B cell (primary cell): ENCODE measurements at regions not wholly inside any gene's neighbourhood (a gene's known extent, or its start where the extent isn't known, plus 50 kb on each side); places are given as distances from the start of the nearest gene placed in this dataset.
A peak's percentile ranks its signal among the peaks of the same experiment; 100 is the strongest.

ENCODE experiments used
- ATAC-seq: fragments of 200-7000 bp; cut with Tn5 transposase; one replicate; pipeline ENCODE4 v1.10.0; 2021; ENCODE audit warnings: low read depth, mild to moderate bottlenecking, moderate number of reproducible peaks, moderate library complexity
- CTCF ChIA-PET: fragments of 350-600 bp; sonication (Branson Sonifier 250); formaldehyde crosslinking; loops from one replicate; lab custom pipeline; 2021; ENCODE audit warnings: antibody characterized with exemption, inconsistent platforms; lab: Charles Lee
- POLR2A ChIA-PET: fragments of 350-600 bp; sonication (Branson Sonifier 250); formaldehyde crosslinking; loops from one replicate; lab custom pipeline; 2021; ENCODE audit warnings: antibody characterized with exemption; lab: Charles Lee
- DNase-seq: peaks from one replicate; pipeline ENCODE4 v3.0.0; 2013
- H2AFZ ChIP-seq: 2 replicates; pipeline ENCODE4 v1.6.1; 2012; ENCODE audit warnings: mild to moderate bottlenecking, low read depth, low read length; ENCODE audit not compliant: insufficient read depth, poor library complexity, severe bottlenecking
- H3K27ac ChIP-seq, 2 donors: 1 replicate in 1 of 2; 2 replicates in 1 of 2; pipeline ENCODE4 v1.5.1; 2012 to 2013; ENCODE audit warnings: low read length in 2 of 2, mild to moderate bottlenecking in 2 of 2, moderate library complexity in 1 of 2
- H3K27me3 ChIP-seq, 4 experiments: fragments of 200-600 bp in 1 of 4; sonication (generic) in 1 of 4; replicated peaks in 1 of 4; 1 replicate in 2 of 4; 2 replicates in 2 of 4; pipeline versions ENCODE4 v1.6.1 to v1.7.0; 2013 to 2016; ENCODE audit warnings: low read length in 3 of 4, mild to moderate bottlenecking in 2 of 4, mixed read lengths in 1 of 4, moderate library complexity in 1 of 4; ENCODE audit not compliant: insufficient read depth in 4 of 4, control insufficient read depth in 3 of 4; ENCODE audit errors: control extremely low read depth in 1 of 4
- H3K36me3 ChIP-seq, 2 experiments: replicated peaks in 1 of 2; 1 replicate in 1 of 2; 2 replicates in 1 of 2; pipeline versions ENCODE4 v1.6.1 to v1.7.1; 2013; ENCODE audit warnings: low read length in 1 of 2; ENCODE audit not compliant: insufficient read depth in 2 of 2, control insufficient read depth in 1 of 2; ENCODE audit errors: control extremely low read depth in 1 of 2, extremely low read depth in 1 of 2
- H3K4me1 ChIP-seq, 2 donors: fragments of 200-600 bp in 1 of 2; sonication (generic) in 1 of 2; 1 replicate in 1 of 2; 2 replicates in 1 of 2; pipeline versions ENCODE4 v1.5.1 to v1.6.1; 2013 to 2017; ENCODE audit warnings: low read length in 2 of 2; ENCODE audit not compliant: control insufficient read depth in 2 of 2, insufficient read depth in 2 of 2
- H3K4me2 ChIP-seq: replicated peaks from 2 replicates; pipeline ENCODE3; 2012; ENCODE audit warnings: mild to moderate bottlenecking, low read depth, low read length; ENCODE audit not compliant: poor library complexity, severe bottlenecking
- H3K4me3 ChIP-seq, 5 experiments: fragments of 200-600 bp in 1 of 5; sonication (generic) in 1 of 5; 1 replicate in 3 of 5; 2 replicates in 2 of 5; pipeline versions ENCODE4 v1.5.1 to v1.7.0; 2011 to 2016; ENCODE audit warnings: low read length in 4 of 5, mild to moderate bottlenecking in 4 of 5, low read depth in 2 of 5, control low read depth in 1 of 5, moderate library complexity in 1 of 5; ENCODE audit not compliant: insufficient read depth in 1 of 5; ENCODE audit errors: control extremely low read depth in 1 of 5, extremely low read depth in 1 of 5
- H3K79me2 ChIP-seq: fragments of 200-600 bp; sonication (generic); one replicate; pipeline ENCODE4 v1.6.0; 2016; ENCODE audit warnings: low read length; ENCODE audit not compliant: control insufficient read depth, insufficient read depth
- H3K9ac ChIP-seq: fragments of 200-600 bp; sonication (generic); 2 replicates; pipeline ENCODE4 v1.6.1; 2017; ENCODE audit warnings: mild to moderate bottlenecking, low read length, moderate library complexity
- H3K9me3 ChIP-seq, 3 donors: one replicate each; pipeline versions ENCODE4 v1.6.1 to v1.7.1; 2013; ENCODE audit warnings: low read length in 2 of 3; ENCODE audit not compliant: control insufficient read depth in 2 of 3, insufficient read depth in 1 of 3; ENCODE audit errors: control extremely low read depth in 1 of 3
- H4K20me1 ChIP-seq: 2 replicates; pipeline ENCODE4 v1.6.0; 2012; ENCODE audit warnings: mild to moderate bottlenecking, low read length; ENCODE audit not compliant: insufficient read depth, control insufficient read depth, poor library complexity, severe bottlenecking
- H3K27ac Mint-ChIP-seq: one replicate; pipeline ENCODE4 v1.8.0; 2021; ENCODE audit warnings: mixed read lengths
- H3K27me3 Mint-ChIP-seq: one replicate; pipeline ENCODE4 v1.8.0; 2021; ENCODE audit warnings: mixed read lengths
- H3K4me1 Mint-ChIP-seq: one replicate; pipeline ENCODE4 v1.8.0; 2021; ENCODE audit warnings: mixed read lengths
- H3K4me3 Mint-ChIP-seq: one replicate; pipeline ENCODE4 v1.8.0; 2021; ENCODE audit warnings: mixed read lengths
- H3K9me3 Mint-ChIP-seq: one replicate; pipeline ENCODE4 v1.8.0; 2022; ENCODE audit warnings: mixed read lengths; ENCODE audit not compliant: insufficient read depth
- EZH2 ChIP-seq: IDR thresholded peaks from 2 replicates; pipeline ENCODE4 v1.6.1; 2012; ENCODE audit warnings: borderline replicate concordance, low read depth, mild to moderate bottlenecking, moderate library complexity, low read length; ENCODE audit not compliant: insufficient read depth, poor library complexity, severe bottlenecking
- WGBS: methylation state at CpG from one replicate; pipeline ENCODE4 v1.1.5; 2013; ENCODE audit warnings: missing lambda C conversion rate; ENCODE audit not compliant: insufficient coverage; 5-methylcytosine and 5-hydroxymethylcytosine counted together
- intact Hi-C: fragments of 100-400 bp; cut with micrococcal nuclease; formaldehyde crosslinking; loops from one replicate; pipeline ENCODE4 v1.10.0; 2022
- TF ChIP-seq, protein P1 (sequence below): fragments of 200-600 bp; IDR thresholded peaks from one replicate; pipeline ENCODE4 v1.8.0; 2022; ENCODE audit warnings: antibody characterized with exemption, mild to moderate bottlenecking

- no peak overlapping the region for H3K4me3 ChIP-seq
- CTCF ChIA-PET = no interaction called here
- Mint-ChIP-seq H3K27ac (no peak overlapping the region), H3K9me3 (peaks cover 4% of the 10 kb centered on the region), H3K4me3 (no peak overlapping the region), H3K27me3 (no peaks in the 10 kb centered on the region), H3K4me1 (no peaks in the 10 kb centered on the region)
- H3K36me3 ChIP-seq = no peaks in the 10 kb centered on the region
- H3K27me3 ChIP-seq = peaks cover 0 to 2% (median 0%) of the 10 kb centered on the region in 4 experiments
- H3K27ac ChIP-seq = no peak overlapping the region
- H2AFZ ChIP-seq = no peak overlapping the region
- TF ChIP-seq, protein P1, sequence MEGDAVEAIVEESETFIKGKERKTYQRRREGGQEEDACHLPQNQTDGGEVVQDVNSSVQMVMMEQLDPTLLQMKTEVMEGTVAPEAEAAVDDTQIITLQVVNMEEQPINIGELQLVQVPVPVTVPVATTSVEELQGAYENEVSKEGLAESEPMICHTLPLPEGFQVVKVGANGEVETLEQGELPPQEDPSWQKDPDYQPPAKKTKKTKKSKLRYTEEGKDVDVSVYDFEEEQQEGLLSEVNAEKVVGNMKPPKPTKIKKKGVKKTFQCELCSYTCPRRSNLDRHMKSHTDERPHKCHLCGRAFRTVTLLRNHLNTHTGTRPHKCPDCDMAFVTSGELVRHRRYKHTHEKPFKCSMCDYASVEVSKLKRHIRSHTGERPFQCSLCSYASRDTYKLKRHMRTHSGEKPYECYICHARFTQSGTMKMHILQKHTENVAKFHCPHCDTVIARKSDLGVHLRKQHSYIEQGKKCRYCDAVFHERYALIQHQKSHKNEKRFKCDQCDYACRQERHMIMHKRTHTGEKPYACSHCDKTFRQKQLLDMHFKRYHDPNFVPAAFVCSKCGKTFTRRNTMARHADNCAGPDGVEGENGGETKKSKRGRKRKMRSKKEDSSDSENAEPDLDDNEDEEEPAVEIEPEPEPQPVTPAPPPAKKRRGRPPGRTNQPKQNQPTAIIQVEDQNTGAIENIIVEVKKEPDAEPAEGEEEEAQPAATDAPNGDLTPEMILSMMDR = no peak
- TF ChIP-seq EZH2 = no peak
- ATAC-seq (no peak), DNase-seq (no peak)
- no peaks in the 10 kb centered on the region for H3K9me3 ChIP-seq
- no peaks in the 10 kb centered on the region for H3K79me2 ChIP-seq
- intact Hi-C loops = no loop called here
- POLR2A ChIA-PET = no interaction called here
- H4K20me1 ChIP-seq = no peaks in the 10 kb centered on the region
- H3K4me2 ChIP-seq = no peak overlapping the region
- no peaks in the 10 kb centered on the region for H3K4me1 ChIP-seq
- H3K9ac ChIP-seq = no peak overlapping the region
Observed at GRCh38 chr10:84770824-84771223, 442.4 kb downstream of the CCSER2 start.

DNA sequence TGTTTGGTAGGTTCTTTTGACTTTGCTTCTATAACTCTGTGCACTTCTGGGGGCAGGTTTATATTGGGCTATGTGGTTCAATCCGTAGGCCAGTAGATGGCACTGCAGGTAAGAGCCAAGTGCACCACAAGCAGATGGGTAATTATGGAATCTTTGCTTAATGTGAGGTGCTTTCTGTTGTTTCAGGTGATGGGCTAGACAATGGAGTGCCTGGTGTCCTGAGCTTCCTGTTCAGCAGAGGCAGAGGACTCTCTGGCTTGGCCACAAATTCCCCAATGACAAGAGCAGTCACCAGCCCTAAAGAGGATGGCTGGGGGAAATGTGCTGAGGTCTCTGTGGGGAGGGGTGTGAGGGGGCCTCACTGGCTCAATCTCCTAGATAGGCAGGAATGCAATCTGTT, 455.0 kb downstream of the CCSER2 start:
- Histone ChIP-seq H3K9ac (no peak overlapping the region), H3K36me3 (no peaks in the 10 kb centered on the region), H3K4me1 (no peaks in the 10 kb centered on the region), H3K9me3 (peaks cover 0 to 6% (median 0%) of the 10 kb centered on the region in 3 donors), H3K4me3 (no peak overlapping the region), H3K79me2 (no peaks in the 10 kb centered on the region), H3K27me3 (no peaks in the 10 kb centered on the region), H3K4me2 (no peak overlapping the region), H4K20me1 (no peaks in the 10 kb centered on the region), H3K27ac (no peak overlapping the region), H2AFZ (no peak overlapping the region)
- 0% methylated on average over 1 of the region's 1 CpG for WGBS
- Mint-ChIP-seq H3K9me3 (no peaks in the 10 kb centered on the region), H3K4me1 (no peaks in the 10 kb centered on the region), H3K27me3 (peaks cover 6% of the 10 kb centered on the region), H3K27ac (no peak overlapping the region), H3K4me3 (no peak overlapping the region)
- ATAC-seq (no peak), DNase-seq (no peak)
- intact Hi-C loops = no loop called here
- ChIA-PET CTCF (no interaction called here), POLR2A (no interaction called here)
- TF ChIP-seq, protein P1 = peak; percentile 31
- no peak for TF ChIP-seq EZH2
